ENCODE measurements at regions not wholly inside any gene's neighbourhood (a gene's known extent, or its start where the extent isn't known, plus 50 kb on each side); places are given as distances from the start of the nearest gene placed in this dataset.

GRCh38 chr18:61736133-61736532, 156.7 kb downstream of the RNF152 start:
- intact Hi-C loops (cut with micrococcal nuclease) = no loop called here
- no peak overlapping the region for H3K4me3 Mint-ChIP-seq
- CTCF ChIA-PET (ENCODE audit: partially characterized antibody) = no interaction called here
- H3K36me3 Mint-ChIP-seq = no peaks in the 10 kb centered on the region
- no peak overlapping the region for H3K27ac ChIP-seq (ENCODE audit: low read depth, low read length)
- no peaks in the 10 kb centered on the region for H3K9me3 Mint-ChIP-seq
- H3K4me1 Mint-ChIP-seq = no peaks in the 10 kb centered on the region
- no peaks in the 10 kb centered on the region for H3K9me3 ChIP-seq (ENCODE audit: control insufficient read depth in 1 of 2, low read length in 2 of 2)
- peaks cover 0 to 3% of the 10 kb centered on the region in 2 donors for H3K27me3 Mint-ChIP-seq
- H3K27ac Mint-ChIP-seq = no peak overlapping the region
- no peaks in the 10 kb centered on the region for H3K4me1 ChIP-seq (ENCODE audit: insufficient read depth, low read length)
- H3K4me3 ChIP-seq (ENCODE audit: low read length in 2 of 2) = no peak overlapping the region
- H3K27me3 ChIP-seq (ENCODE audit: insufficient read depth, low read length) = no peaks in the 10 kb centered on the region
- POLR2A ChIA-PET (ENCODE audit: partially characterized antibody) = no interaction called here
- DNase-seq = no peak
- H3K36me3 ChIP-seq (ENCODE audit: insufficient read depth, low read length) = no peaks in the 10 kb centered on the region

- ChIA-PET CTCF (ENCODE audit: partially characterized antibody) (no interaction called here), POLR2A (ENCODE audit: partially characterized antibody) (no interaction called here)
- Mint-ChIP-seq H3K27ac (no peak overlapping the region), H3K36me3 (no peaks in the 10 kb centered on the region), H3K9me3 (no peaks in the 10 kb centered on the region), H3K4me3 (no peak overlapping the region), H3K27me3 (peaks cover 0 to 4% of the 10 kb centered on the region in 2 donors), H3K4me1 (no peaks in the 10 kb centered on the region)
- Histone ChIP-seq H3K27ac (ENCODE audit: low read depth, low read length) (no peak overlapping the region), H3K4me3 (ENCODE audit: low read length in 2 of 2) (no peak overlapping the region), H3K27me3 (ENCODE audit: insufficient read depth, low read length) (no peaks in the 10 kb centered on the region), H3K36me3 (ENCODE audit: insufficient read depth, low read length) (no peaks in the 10 kb centered on the region), H3K9me3 (ENCODE audit: control insufficient read depth in 1 of 2, low read length in 2 of 2) (no peaks in the 10 kb centered on the region), H3K4me1 (ENCODE audit: insufficient read depth, low read length) (no peaks in the 10 kb centered on the region)
- intact Hi-C loops (cut with micrococcal nuclease) = no loop called here
- no peak for DNase-seq
Measured at GRCh38 chr18:61735564-61736102, 157.2 kb downstream of the RNF152 start.

- Mint-ChIP-seq H3K9me3 (no peaks in the 10 kb centered on the region), H3K27ac (no peak overlapping the region)
- CTCF ChIA-PET (ENCODE audit: partially characterized antibody) = interaction anchor here (1.0 kb wide), 1 partner anchor 23 kb away, joined by 3 read pairs; no protein-coding TSS in a partner anchor
Measured at GRCh38 chr18:61734396-61734795, 158.4 kb downstream of the RNF152 start.

GRCh38 chr18:61732854-61733253, 160.0 kb downstream of the RNF152 start:
- Histone ChIP-seq H3K4me1 (ENCODE audit: insufficient read depth, low read length) (no peaks in the 10 kb centered on the region), H3K36me3 (ENCODE audit: insufficient read depth, low read length) (no peaks in the 10 kb centered on the region), H3K27me3 (ENCODE audit: insufficient read depth, low read length) (no peaks in the 10 kb centered on the region), H3K4me3 (ENCODE audit: low read length in 2 of 2) (no peak overlapping the region), H3K9me3 (ENCODE audit: control insufficient read depth in 1 of 2, low read length in 2 of 2) (no peaks in the 10 kb centered on the region), H3K27ac (ENCODE audit: low read depth, low read length) (no peak overlapping the region)
- Mint-ChIP-seq H3K27ac (no peak overlapping the region), H3K36me3 (no peaks in the 10 kb centered on the region), H3K9me3 (no peaks in the 10 kb centered on the region), H3K27me3 (peaks cover 0 to 14% of the 10 kb centered on the region in 2 donors), H3K4me3 (no peak overlapping the region), H3K4me1 (no peaks in the 10 kb centered on the region)
- CTCF ChIA-PET (ENCODE audit: partially characterized antibody) = no interaction called here
- DNase-seq = no peak
- intact Hi-C loops (cut with micrococcal nuclease) = no loop called here
- POLR2A ChIA-PET (ENCODE audit: partially characterized antibody) = no interaction called here

More at GRCh38 chr18:61734396-61734795, 158.4 kb downstream of the RNF152 start:
- peaks cover 0 to 12% of the 10 kb centered on the region in 2 donors for H3K27me3 Mint-ChIP-seq
- H3K4me3 Mint-ChIP-seq = no peak overlapping the region
- H3K9me3 ChIP-seq (ENCODE audit: control insufficient read depth in 1 of 2, low read length in 2 of 2) = no peaks in the 10 kb centered on the region
- no peak for DNase-seq
- no peak overlapping the region for H3K4me3 ChIP-seq (ENCODE audit: low read length in 2 of 2)
- no peaks in the 10 kb centered on the region for H3K4me1 ChIP-seq (ENCODE audit: insufficient read depth, low read length)
- no peaks in the 10 kb centered on the region for H3K36me3 ChIP-seq (ENCODE audit: insufficient read depth, low read length)
- POLR2A ChIA-PET (ENCODE audit: partially characterized antibody) = no interaction called here
- no peaks in the 10 kb centered on the region for H3K27me3 ChIP-seq (ENCODE audit: insufficient read depth, low read length)
- H3K4me1 Mint-ChIP-seq = no peaks in the 10 kb centered on the region
- no peaks in the 10 kb centered on the region for H3K36me3 Mint-ChIP-seq
- H3K27ac ChIP-seq (ENCODE audit: low read depth, low read length) = no peak overlapping the region
- intact Hi-C loops (cut with micrococcal nuclease) = no loop called here

- no peak for DNase-seq
- Histone ChIP-seq H3K27ac (ENCODE audit: low read depth, low read length) (no peak overlapping the region), H3K36me3 (ENCODE audit: insufficient read depth, low read length) (no peaks in the 10 kb centered on the region), H3K27me3 (ENCODE audit: insufficient read depth, low read length) (no peaks in the 10 kb centered on the region), H3K9me3 (ENCODE audit: control insufficient read depth in 1 of 2, low read length in 2 of 2) (no peaks in the 10 kb centered on the region), H3K4me3 (ENCODE audit: low read length in 2 of 2) (no peak overlapping the region), H3K4me1 (ENCODE audit: insufficient read depth, low read length) (no peaks in the 10 kb centered on the region)
- ChIA-PET POLR2A (ENCODE audit: partially characterized antibody) (no interaction called here), CTCF (ENCODE audit: partially characterized antibody) (no interaction called here)
- peaks cover 0 to 14% of the 10 kb centered on the region in 2 donors for H3K27me3 Mint-ChIP-seq
- H3K36me3 Mint-ChIP-seq = no peaks in the 10 kb centered on the region
- H3K27ac Mint-ChIP-seq = no peak overlapping the region
- intact Hi-C loops (cut with micrococcal nuclease) = no loop called here
- no peak overlapping the region for H3K4me3 Mint-ChIP-seq
- H3K4me1 Mint-ChIP-seq = no peaks in the 10 kb centered on the region
- H3K9me3 Mint-ChIP-seq = no peaks in the 10 kb centered on the region
Measured at GRCh38 chr18:61731693-61732376, 161.0 kb downstream of the RNF152 start.

- intact Hi-C loops (cut with micrococcal nuclease) = no loop called here
- Histone ChIP-seq H3K4me1 (ENCODE audit: insufficient read depth, low read length) (no peaks in the 10 kb centered on the region), H3K36me3 (ENCODE audit: insufficient read depth, low read length) (no peaks in the 10 kb centered on the region), H3K9me3 (ENCODE audit: control insufficient read depth in 1 of 2, low read length in 2 of 2) (no peaks in the 10 kb centered on the region), H3K4me3 (ENCODE audit: low read length in 2 of 2) (no peak overlapping the region), H3K27me3 (ENCODE audit: insufficient read depth, low read length) (no peaks in the 10 kb centered on the region), H3K27ac (ENCODE audit: low read depth, low read length) (no peak overlapping the region)
- ChIA-PET CTCF (ENCODE audit: partially characterized antibody) (no interaction called here), POLR2A (ENCODE audit: partially characterized antibody) (no interaction called here)
- H3K27ac Mint-ChIP-seq = no peak overlapping the region
- no peaks in the 10 kb centered on the region for H3K36me3 Mint-ChIP-seq
- no peak for DNase-seq
- peaks cover 0 to 14% of the 10 kb centered on the region in 2 donors for H3K27me3 Mint-ChIP-seq
- no peak overlapping the region for H3K4me3 Mint-ChIP-seq
- no peaks in the 10 kb centered on the region for H3K9me3 Mint-ChIP-seq
- H3K4me1 Mint-ChIP-seq = no peaks in the 10 kb centered on the region
Measured at GRCh38 chr18:61731178-61731577, 161.6 kb downstream of the RNF152 start.

GRCh38 chr18:61729322-61729721, 163.5 kb downstream of the RNF152 start:
- Histone ChIP-seq H3K36me3 (ENCODE audit: insufficient read depth, low read length) (no peaks in the 10 kb centered on the region), H3K9me3 (ENCODE audit: control insufficient read depth in 1 of 2, low read length in 2 of 2) (no peaks in the 10 kb centered on the region), H3K27me3 (ENCODE audit: insufficient read depth, low read length) (no peaks in the 10 kb centered on the region), H3K4me1 (ENCODE audit: insufficient read depth, low read length) (no peaks in the 10 kb centered on the region), H3K4me3 (ENCODE audit: low read length in 2 of 2) (no peak overlapping the region), H3K27ac (ENCODE audit: low read depth, low read length) (no peak overlapping the region)
- no peak overlapping the region for H3K4me3 Mint-ChIP-seq
- ChIA-PET POLR2A (ENCODE audit: partially characterized antibody) (no interaction called here), CTCF (ENCODE audit: partially characterized antibody) (no interaction called here)
- DNase-seq = no peak
- H3K27ac Mint-ChIP-seq = no peak overlapping the region
- H3K4me1 Mint-ChIP-seq = no peaks in the 10 kb centered on the region
- intact Hi-C loops (cut with micrococcal nuclease) = no loop called here
- H3K27me3 Mint-ChIP-seq = peaks cover 0 to 14% of the 10 kb centered on the region in 2 donors
- no peaks in the 10 kb centered on the region for H3K9me3 Mint-ChIP-seq
- H3K36me3 Mint-ChIP-seq = no peaks in the 10 kb centered on the region
